ENCODE measurements at regions not wholly inside any gene's neighbourhood (a gene's known extent, or its start where the extent isn't known, plus 50 kb on each side); places are given as distances from the start of the nearest gene placed in this dataset.

DNA sequence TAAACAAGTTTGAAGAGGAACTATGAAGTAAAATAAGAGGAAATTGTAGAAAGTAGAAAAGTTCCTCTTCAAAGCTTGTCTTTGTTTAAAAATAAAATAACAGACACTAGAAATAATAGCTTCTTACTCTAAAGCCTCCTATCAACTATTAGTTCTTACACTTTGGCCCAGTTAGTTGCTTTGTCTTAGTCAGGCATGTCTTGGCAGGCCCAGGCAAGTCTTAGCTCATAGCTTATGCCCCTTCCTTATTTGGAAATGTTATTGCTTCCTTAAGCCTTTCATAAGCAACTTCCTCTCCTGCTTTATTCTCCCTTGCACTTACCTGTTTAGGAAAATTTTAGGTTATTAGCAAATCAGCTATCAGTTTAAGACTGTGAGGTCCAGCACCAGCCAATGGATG, 950.6 kb upstream of the LRATD1 start:
- no peak for FAIRE-seq
- no peak overlapping the region for H3K4me3 ChIP-seq (replicated peaks in 1 of 3; ENCODE audit: insufficient read depth in 1 of 3, low read depth in 1 of 3, low read length in 3 of 3)
- intact Hi-C loops (cut with micrococcal nuclease), result no loop called here
- dilution Hi-C loops (cut with MboI; ENCODE audit: extremely low pct_ligation_motif_present, low sequenced_read_pairs), result no loop called here
- no peak overlapping the region for H2AFZ ChIP-seq (ENCODE audit: low read depth, low read length)
- no peak overlapping the region for H3K9ac ChIP-seq (replicated peaks; ENCODE audit: extremely low read depth, insufficient read depth, low read length)
- H3K79me2 ChIP-seq (ENCODE audit: control insufficient read depth, insufficient read depth, low read length), result no peaks in the 10 kb centered on the region
- BruUV-seq (replicated peaks), result no TSS peak
- no peak overlapping the region for H3K4me2 ChIP-seq (ENCODE audit: insufficient read depth, low read length)
- H3K36me3 ChIP-seq (ENCODE audit: control insufficient read depth in 2 of 2, extremely low read depth in 1 of 2, insufficient read depth in 2 of 2, low read length in 2 of 2), result no peaks in the 10 kb centered on the region
- POLR2A ChIA-PET, result no interaction called here
- CTCF ChIA-PET, result interaction anchor here (1.2 kb wide), 1 partner anchor 65 kb away, joined by 3 read pairs; no protein-coding TSS in a partner anchor
- no peaks in the 10 kb centered on the region for H3K27me3 ChIP-seq (ENCODE audit: control insufficient read depth in 2 of 2, insufficient read depth in 2 of 2, low read length in 2 of 2)
- no peaks in the 10 kb centered on the region for H3K4me1 ChIP-seq (ENCODE audit: control insufficient read depth, extremely low read depth, insufficient read depth, low read length)
- TF ChIP-seq, protein P1, sequence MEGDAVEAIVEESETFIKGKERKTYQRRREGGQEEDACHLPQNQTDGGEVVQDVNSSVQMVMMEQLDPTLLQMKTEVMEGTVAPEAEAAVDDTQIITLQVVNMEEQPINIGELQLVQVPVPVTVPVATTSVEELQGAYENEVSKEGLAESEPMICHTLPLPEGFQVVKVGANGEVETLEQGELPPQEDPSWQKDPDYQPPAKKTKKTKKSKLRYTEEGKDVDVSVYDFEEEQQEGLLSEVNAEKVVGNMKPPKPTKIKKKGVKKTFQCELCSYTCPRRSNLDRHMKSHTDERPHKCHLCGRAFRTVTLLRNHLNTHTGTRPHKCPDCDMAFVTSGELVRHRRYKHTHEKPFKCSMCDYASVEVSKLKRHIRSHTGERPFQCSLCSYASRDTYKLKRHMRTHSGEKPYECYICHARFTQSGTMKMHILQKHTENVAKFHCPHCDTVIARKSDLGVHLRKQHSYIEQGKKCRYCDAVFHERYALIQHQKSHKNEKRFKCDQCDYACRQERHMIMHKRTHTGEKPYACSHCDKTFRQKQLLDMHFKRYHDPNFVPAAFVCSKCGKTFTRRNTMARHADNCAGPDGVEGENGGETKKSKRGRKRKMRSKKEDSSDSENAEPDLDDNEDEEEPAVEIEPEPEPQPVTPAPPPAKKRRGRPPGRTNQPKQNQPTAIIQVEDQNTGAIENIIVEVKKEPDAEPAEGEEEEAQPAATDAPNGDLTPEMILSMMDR (IDR thresholded peaks at IDR 0.05; ENCODE audit: extremely low read depth in 1 of 2, insufficient read depth in 1 of 2, low read depth in 1 of 2, low read length in 2 of 2), result no peak
- TF ChIP-seq MYC (IDR thresholded peaks at IDR 0.05; ENCODE audit: low read depth, low read length) (no peak), JUN (IDR thresholded peaks at IDR 0.05; ENCODE audit: borderline replicate concordance, insufficient read depth, insufficient read length, low read depth) (no peak), GATA2 (IDR thresholded peaks at IDR 0.05; ENCODE audit: insufficient read depth, insufficient read length, low read depth, low read length) (no peak), POLR2A (IDR thresholded peaks at IDR 0.05; ENCODE audit: low read depth, low read length) (no peak), EZH2 (IDR thresholded peaks at IDR 0.05; ENCODE audit: borderline replicate concordance, low read depth, low read length, severe bottlenecking) (no peak)
- TF ChIP-seq, protein P2, sequence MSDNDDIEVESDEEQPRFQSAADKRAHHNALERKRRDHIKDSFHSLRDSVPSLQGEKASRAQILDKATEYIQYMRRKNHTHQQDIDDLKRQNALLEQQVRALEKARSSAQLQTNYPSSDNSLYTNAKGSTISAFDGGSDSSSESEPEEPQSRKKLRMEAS (IDR thresholded peaks at IDR 0.05; ENCODE audit: insufficient read depth, insufficient read length), result no peak
- no peak for DNase-seq (ENCODE audit: low read depth, low spot score)
- no peaks in the 10 kb centered on the region for H3K9me1 ChIP-seq (replicated peaks; ENCODE audit: control insufficient read depth, extremely low read depth, insufficient read depth, low read length)
- no peaks in the 10 kb centered on the region for H4K20me1 ChIP-seq (replicated peaks; ENCODE audit: control insufficient read depth, extremely low read depth, insufficient read depth, low read length)
- no peak overlapping the region for H3K27ac ChIP-seq (ENCODE audit: insufficient read depth, low read depth, low read length)
- no peaks in the 10 kb centered on the region for H3K9me3 ChIP-seq (replicated peaks; ENCODE audit: control insufficient read depth, insufficient read depth, low read length)

All from endothelial cell of umbilical vein (primary cell).